ENCODE measurements at regions not wholly inside any gene's neighbourhood (a gene's known extent, or its start where the extent isn't known, plus 50 kb on each side); places are given as distances from the start of the nearest gene placed in this dataset.

GRCh38 chr2:105615305-105615704 lies 129.4 kb upstream of the NCK2 start:
- no peaks in the 10 kb centered on the region for H3K27me3 ChIP-seq (ENCODE audit: insufficient read depth)
- ChIA-PET CTCF (interaction anchor here (0.6 kb wide), 1 partner anchor 36 kb away, joined by 3 read pairs; no protein-coding TSS in a partner anchor), POLR2A (no interaction called here)
- WGBS (ENCODE audit: low lambda C conversion rate), result 72% methylated on average over 8 of the region's 8 CpGs
- H3K79me2 ChIP-seq (ENCODE audit: insufficient read depth), result no peaks in the 10 kb centered on the region
- no peaks in the 10 kb centered on the region for H3F3A ChIP-seq (replicated peaks; ENCODE audit: insufficient read depth)
- TF ChIP-seq RXRA (IDR thresholded peaks at IDR 0.05; ENCODE audit: borderline replicate concordance, low read depth) (no peak), RCOR1 (IDR thresholded peaks at IDR 0.05; ENCODE audit: low read length) (no peak), FOXM1 (IDR thresholded peaks at IDR 0.05; ENCODE audit: low read depth) (no peak), TEAD4 (IDR thresholded peaks at IDR 0.05; ENCODE audit: borderline replicate concordance, insufficient read depth) (no peak), NFIC (IDR thresholded peaks at IDR 0.05; ENCODE audit: borderline replicate concordance) (no peak), FOSL2 (IDR thresholded peaks at IDR 0.05; ENCODE audit: borderline replicate concordance, low read depth) (no peak), REST (IDR thresholded peaks at IDR 0.05; ENCODE audit: low read depth, low read length) (no peak), GABPA (IDR thresholded peaks at IDR 0.05; ENCODE audit: low read depth) (no peak)
- no peak for DNase-seq
- no peaks in the 10 kb centered on the region for H4K20me1 ChIP-seq (ENCODE audit: insufficient read depth)
- H3K36me3 ChIP-seq (replicated peaks in 1 of 2; ENCODE audit: control insufficient read depth in 1 of 2, insufficient read depth in 2 of 2, low read length in 1 of 2), result no peaks in the 10 kb centered on the region
- no peak overlapping the region for H3K9ac ChIP-seq
- H3K4me1 ChIP-seq (ENCODE audit: control insufficient read depth in 1 of 2, insufficient read depth in 2 of 2, low read depth in 1 of 2, low read length in 1 of 2), result no peaks in the 10 kb centered on the region
- no peak overlapping the region for H3K4me2 ChIP-seq
- H3K9me3 ChIP-seq, result no peaks in the 10 kb centered on the region
- no peak overlapping the region for H3K4me3 ChIP-seq (ENCODE audit: low read depth in 2 of 2, low read length in 1 of 2)
- no peak overlapping the region for H2AFZ ChIP-seq (ENCODE audit: low read depth)
- H3K9me2 ChIP-seq, result no peaks in the 10 kb centered on the region
- H3K27ac ChIP-seq (ENCODE audit: low read depth in 2 of 2, low read length in 1 of 2), result no peak overlapping the region

GRCh38 chr2:105611811-105612424 lies 132.8 kb upstream of the NCK2 start:
- CTCF ChIA-PET, result no interaction called here
- no peaks in the 10 kb centered on the region for H3F3A ChIP-seq (replicated peaks; ENCODE audit: insufficient read depth)
- no peak for DNase-seq
- TF ChIP-seq REST (IDR thresholded peaks at IDR 0.05; ENCODE audit: low read depth, low read length) (no peak), SMC3 (IDR thresholded peaks at IDR 0.05; ENCODE audit: low read depth, low read length) (no peak), YY1 (IDR thresholded peaks at IDR 0.05; ENCODE audit: low read depth) (no peak), POLR2AphosphoS5 (IDR thresholded peaks at IDR 0.05; ENCODE audit: low read depth, low read length) (no peak), TCF12 (IDR thresholded peaks at IDR 0.05) (no peak), RXRA (IDR thresholded peaks at IDR 0.05; ENCODE audit: borderline replicate concordance, low read depth) (no peak), TEAD4 (IDR thresholded peaks at IDR 0.05; ENCODE audit: borderline replicate concordance, insufficient read depth) (no peak)
- WGBS (ENCODE audit: low lambda C conversion rate), result 69% methylated on average over 6 of the region's 6 CpGs
- no peaks in the 10 kb centered on the region; a peak in 1 of 4 replicates for H3K4me1 ChIP-seq (ENCODE audit: control insufficient read depth in 1 of 2, insufficient read depth in 2 of 2, low read depth in 1 of 2, low read length in 1 of 2)
- no peak overlapping the region for H3K4me3 ChIP-seq (ENCODE audit: low read depth in 2 of 2, low read length in 1 of 2)
- no peaks in the 10 kb centered on the region for H3K79me2 ChIP-seq (ENCODE audit: insufficient read depth)
- H4K20me1 ChIP-seq (ENCODE audit: insufficient read depth), result no peaks in the 10 kb centered on the region
- H3K27me3 ChIP-seq (ENCODE audit: insufficient read depth), result no peaks in the 10 kb centered on the region
- no peaks in the 10 kb centered on the region for H3K9me2 ChIP-seq
- H2AFZ ChIP-seq (ENCODE audit: low read depth), result no peak overlapping the region
- H3K9ac ChIP-seq, result no peak overlapping the region
- H3K27ac ChIP-seq (ENCODE audit: low read depth in 2 of 2, low read length in 1 of 2), result no peak overlapping the region
- POLR2A ChIA-PET, result no interaction called here
- no peaks in the 10 kb centered on the region for H3K36me3 ChIP-seq (replicated peaks in 1 of 2; ENCODE audit: control insufficient read depth in 1 of 2, insufficient read depth in 2 of 2, low read length in 1 of 2)
- no peak overlapping the region for H3K4me2 ChIP-seq
- no peaks in the 10 kb centered on the region for H3K9me3 ChIP-seq

All from SK-N-SH (cell line).